ENCODE measurements at regions not wholly inside any gene's neighbourhood (a gene's known extent, or its start where the extent isn't known, plus 50 kb on each side); places are given as distances from the start of the nearest gene placed in this dataset.

DNA sequence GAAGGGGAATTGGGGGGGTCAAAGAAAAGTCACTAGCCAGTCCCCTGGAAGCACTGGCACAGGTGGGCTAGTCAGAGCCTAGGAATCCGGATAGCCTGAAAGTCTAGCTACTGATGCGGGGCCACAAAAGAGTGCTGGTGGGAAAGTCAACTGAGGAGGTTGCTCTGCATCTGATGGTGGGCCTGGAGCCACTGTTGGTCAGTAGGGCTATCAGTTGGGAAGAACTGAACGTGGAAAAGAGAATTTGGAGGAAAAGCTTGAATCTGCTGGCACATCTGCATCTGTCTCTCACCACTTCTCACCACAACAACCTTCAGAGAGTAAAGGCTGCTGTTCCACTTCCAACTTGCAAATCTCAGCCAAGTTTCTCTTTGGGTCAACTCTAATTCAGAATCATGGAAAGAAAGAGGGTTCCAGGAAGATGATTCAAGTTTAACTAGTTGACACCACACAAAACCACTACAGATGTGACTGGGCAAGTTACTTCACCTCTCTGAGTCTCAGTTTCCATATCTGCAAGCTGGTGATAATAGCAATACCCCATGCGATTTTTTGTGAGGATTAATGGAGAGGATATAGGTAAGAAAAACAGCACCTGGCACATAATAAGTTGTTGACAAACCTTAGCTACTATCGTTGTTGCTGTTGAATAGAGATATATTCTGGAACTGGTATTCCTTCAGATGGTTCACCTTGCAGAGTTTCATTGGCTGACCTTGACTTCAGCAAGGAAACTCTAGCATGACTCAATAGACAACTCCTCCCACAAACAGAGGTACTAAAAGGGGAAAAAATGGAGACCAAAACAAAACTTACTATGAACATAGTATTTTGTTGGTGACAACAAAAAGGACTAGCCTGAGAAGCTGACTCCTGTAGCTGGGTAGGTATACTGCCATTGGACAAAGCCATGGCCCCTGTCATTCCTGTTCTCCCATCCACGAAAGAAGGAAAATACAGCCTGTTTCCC, 280.2 kb upstream of the STT3B start:
- TF ChIP-seq JUNB (IDR thresholded peaks at IDR 0.05; ENCODE audit: unreplicated experiment) (no peak), POLR2AphosphoS5 (IDR thresholded peaks at IDR 0.05; ENCODE audit: low read depth) (no peak), EZH2 (IDR thresholded peaks at IDR 0.05; ENCODE audit: low read depth, unreplicated experiment) (no peak), ZNF114 (CRISPR knock-in tag; IDR thresholded peaks at IDR 0.05) (no peak), ZNF331 (CRISPR knock-in tag; IDR thresholded peaks at IDR 0.05; ENCODE audit: low read depth) (no peak)
- TF ChIP-seq, protein P1, sequence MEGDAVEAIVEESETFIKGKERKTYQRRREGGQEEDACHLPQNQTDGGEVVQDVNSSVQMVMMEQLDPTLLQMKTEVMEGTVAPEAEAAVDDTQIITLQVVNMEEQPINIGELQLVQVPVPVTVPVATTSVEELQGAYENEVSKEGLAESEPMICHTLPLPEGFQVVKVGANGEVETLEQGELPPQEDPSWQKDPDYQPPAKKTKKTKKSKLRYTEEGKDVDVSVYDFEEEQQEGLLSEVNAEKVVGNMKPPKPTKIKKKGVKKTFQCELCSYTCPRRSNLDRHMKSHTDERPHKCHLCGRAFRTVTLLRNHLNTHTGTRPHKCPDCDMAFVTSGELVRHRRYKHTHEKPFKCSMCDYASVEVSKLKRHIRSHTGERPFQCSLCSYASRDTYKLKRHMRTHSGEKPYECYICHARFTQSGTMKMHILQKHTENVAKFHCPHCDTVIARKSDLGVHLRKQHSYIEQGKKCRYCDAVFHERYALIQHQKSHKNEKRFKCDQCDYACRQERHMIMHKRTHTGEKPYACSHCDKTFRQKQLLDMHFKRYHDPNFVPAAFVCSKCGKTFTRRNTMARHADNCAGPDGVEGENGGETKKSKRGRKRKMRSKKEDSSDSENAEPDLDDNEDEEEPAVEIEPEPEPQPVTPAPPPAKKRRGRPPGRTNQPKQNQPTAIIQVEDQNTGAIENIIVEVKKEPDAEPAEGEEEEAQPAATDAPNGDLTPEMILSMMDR (conservative IDR thresholded peaks at IDR 0.05; ENCODE audit: low read depth in 2 of 2) = no peak
